ENCODE measurements at regions not wholly inside any gene's neighbourhood (a gene's known extent, or its start where the extent isn't known, plus 50 kb on each side); places are given as distances from the start of the nearest gene placed in this dataset.

DNA sequence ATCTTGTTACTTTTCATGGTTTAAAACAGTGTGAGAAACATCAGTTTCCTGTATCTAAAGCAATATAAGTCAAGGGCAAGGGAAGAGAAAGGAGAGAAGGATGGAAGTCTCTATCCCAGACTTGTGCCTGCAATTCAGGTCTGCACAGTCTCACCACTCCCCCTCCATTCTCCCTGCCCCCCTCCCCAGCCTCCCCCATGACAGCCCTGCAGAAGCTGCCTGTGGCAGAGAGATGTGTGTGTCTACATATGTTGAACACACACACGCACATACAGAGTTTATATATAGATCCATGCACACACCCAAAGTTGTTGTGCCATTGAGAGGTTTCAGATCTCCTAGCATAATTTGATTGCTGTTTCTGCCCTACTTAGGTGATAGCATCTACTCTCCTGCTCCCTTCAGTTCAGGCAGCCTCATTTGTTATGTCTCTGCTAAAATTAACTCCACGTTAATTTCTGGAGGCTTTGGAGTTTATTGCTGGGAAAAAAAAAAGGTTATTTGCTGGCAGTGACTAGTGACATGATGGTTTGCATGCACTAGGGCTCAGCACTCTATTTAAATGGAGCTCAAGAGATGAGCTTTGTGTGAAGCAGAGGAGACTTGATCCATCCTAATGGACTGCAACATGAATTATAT, 124.9 kb upstream of the SMYD2 start:
- dilution Hi-C loops (cut with MboI; ENCODE audit: extremely low pct_ligation_motif_present, low sequenced_read_pairs) = no loop called here
- Histone ChIP-seq H3K9me1 (ENCODE audit: control insufficient read depth, extremely low read depth, insufficient read depth, low read length) (no peaks in the 10 kb centered on the region), H3K4me3 (ENCODE audit: control insufficient read depth in 2 of 3, extremely low read depth in 1 of 3, insufficient read depth in 2 of 3, low read depth in 1 of 3, low read length in 3 of 3) (no peak overlapping the region), H4K20me1 (ENCODE audit: control insufficient read depth, extremely low read depth, insufficient read depth, low read length) (no peaks in the 10 kb centered on the region), H3K9me3 (ENCODE audit: control insufficient read depth, low read depth, low read length) (no peaks in the 10 kb centered on the region), H3K27ac (ENCODE audit: control insufficient read depth, insufficient read depth, low read length) (no peak overlapping the region), H3K9ac (ENCODE audit: control insufficient read depth, extremely low read depth, insufficient read depth, low read length) (no peak overlapping the region), H3K27me3 (ENCODE audit: control insufficient read depth, extremely low read depth, insufficient read depth, low read length) (no peaks in the 10 kb centered on the region), H2AFZ (ENCODE audit: control insufficient read depth, low read length) (no peak overlapping the region), H3K4me2 (ENCODE audit: control insufficient read depth, extremely low read depth, insufficient read depth, low read depth, low read length) (no peak overlapping the region), H3K4me1 (ENCODE audit: control insufficient read depth, extremely low read depth, insufficient read depth, low read length) (no peaks in the 10 kb centered on the region), H3K36me3 (ENCODE audit: control insufficient read depth in 2 of 2, extremely low read depth in 1 of 2, insufficient read depth in 2 of 2, low read length in 2 of 2) (no peaks in the 10 kb centered on the region), H3K79me2 (ENCODE audit: control insufficient read depth, insufficient read depth, low read length) (no peaks in the 10 kb centered on the region)
- no peak for TF ChIP-seq EZH2 (IDR thresholded peaks at IDR 0.05; ENCODE audit: low read length)
- TF ChIP-seq, protein P1, sequence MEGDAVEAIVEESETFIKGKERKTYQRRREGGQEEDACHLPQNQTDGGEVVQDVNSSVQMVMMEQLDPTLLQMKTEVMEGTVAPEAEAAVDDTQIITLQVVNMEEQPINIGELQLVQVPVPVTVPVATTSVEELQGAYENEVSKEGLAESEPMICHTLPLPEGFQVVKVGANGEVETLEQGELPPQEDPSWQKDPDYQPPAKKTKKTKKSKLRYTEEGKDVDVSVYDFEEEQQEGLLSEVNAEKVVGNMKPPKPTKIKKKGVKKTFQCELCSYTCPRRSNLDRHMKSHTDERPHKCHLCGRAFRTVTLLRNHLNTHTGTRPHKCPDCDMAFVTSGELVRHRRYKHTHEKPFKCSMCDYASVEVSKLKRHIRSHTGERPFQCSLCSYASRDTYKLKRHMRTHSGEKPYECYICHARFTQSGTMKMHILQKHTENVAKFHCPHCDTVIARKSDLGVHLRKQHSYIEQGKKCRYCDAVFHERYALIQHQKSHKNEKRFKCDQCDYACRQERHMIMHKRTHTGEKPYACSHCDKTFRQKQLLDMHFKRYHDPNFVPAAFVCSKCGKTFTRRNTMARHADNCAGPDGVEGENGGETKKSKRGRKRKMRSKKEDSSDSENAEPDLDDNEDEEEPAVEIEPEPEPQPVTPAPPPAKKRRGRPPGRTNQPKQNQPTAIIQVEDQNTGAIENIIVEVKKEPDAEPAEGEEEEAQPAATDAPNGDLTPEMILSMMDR (optimal IDR thresholded peaks at IDR 0.05 in 1 of 3, IDR thresholded peaks at IDR 0.05 in 1 of 3, conservative IDR thresholded peaks at IDR 0.05 in 1 of 3; ENCODE audit: extremely low read depth in 1 of 3, insufficient read depth in 2 of 3, low read length in 3 of 3) = no peak
- FAIRE-seq (no peak), DNase-seq (ENCODE audit: low read depth, low spot score) (no peak)

DNA sequence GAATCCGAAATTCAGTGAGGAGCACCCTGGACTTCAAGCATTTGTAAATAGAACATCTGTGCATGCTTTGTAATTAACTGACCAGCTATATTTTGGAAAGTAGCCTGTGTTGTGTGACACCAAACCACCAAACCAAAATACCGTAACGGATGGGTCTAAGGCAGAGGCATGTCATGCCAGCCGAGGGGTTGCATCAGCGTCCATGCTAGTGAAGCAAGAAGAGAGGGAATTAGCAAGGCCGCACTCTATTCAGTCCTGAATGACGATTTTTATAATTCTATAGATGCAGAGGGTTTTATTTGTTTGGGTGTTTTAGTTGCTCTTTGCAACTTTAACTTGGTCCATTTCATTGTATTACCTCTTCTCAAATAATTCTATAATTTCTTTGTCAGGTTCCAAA, 116.8 kb upstream of the SMYD2 start:
- Histone ChIP-seq H3K27me3 (ENCODE audit: control insufficient read depth, extremely low read depth, insufficient read depth, low read length) (no peaks in the 10 kb centered on the region), H3K27ac (ENCODE audit: control insufficient read depth, insufficient read depth, low read length) (no peak overlapping the region), H3K9me1 (ENCODE audit: control insufficient read depth, extremely low read depth, insufficient read depth, low read length) (no peaks in the 10 kb centered on the region), H4K20me1 (ENCODE audit: control insufficient read depth, extremely low read depth, insufficient read depth, low read length) (no peaks in the 10 kb centered on the region), H3K36me3 (ENCODE audit: control insufficient read depth in 2 of 2, extremely low read depth in 1 of 2, insufficient read depth in 2 of 2, low read length in 2 of 2) (no peaks in the 10 kb centered on the region), H3K4me1 (ENCODE audit: control insufficient read depth, extremely low read depth, insufficient read depth, low read length) (peaks cover 5% of the 10 kb centered on the region), H3K9ac (ENCODE audit: control insufficient read depth, extremely low read depth, insufficient read depth, low read length) (no peak overlapping the region), H2AFZ (ENCODE audit: control insufficient read depth, low read length) (no peak overlapping the region), H3K79me2 (ENCODE audit: control insufficient read depth, insufficient read depth, low read length) (no peaks in the 10 kb centered on the region), H3K4me3 (ENCODE audit: control insufficient read depth in 2 of 3, extremely low read depth in 1 of 3, insufficient read depth in 2 of 3, low read depth in 1 of 3, low read length in 3 of 3) (no peak overlapping the region), H3K4me2 (ENCODE audit: control insufficient read depth, extremely low read depth, insufficient read depth, low read depth, low read length) (no peak overlapping the region), H3K9me3 (ENCODE audit: control insufficient read depth, low read depth, low read length) (no peaks in the 10 kb centered on the region)
- no peak for DNase-seq (ENCODE audit: low read depth, low spot score)
- no peak for FAIRE-seq
- dilution Hi-C loops (cut with MboI; ENCODE audit: extremely low pct_ligation_motif_present, low sequenced_read_pairs) = no loop called here
- TF ChIP-seq, protein P1 (optimal IDR thresholded peaks at IDR 0.05 in 1 of 3, IDR thresholded peaks at IDR 0.05 in 1 of 3, conservative IDR thresholded peaks at IDR 0.05 in 1 of 3; ENCODE audit: extremely low read depth in 1 of 3, insufficient read depth in 2 of 3, low read length in 3 of 3) = no peak
- no peak for TF ChIP-seq EZH2 (IDR thresholded peaks at IDR 0.05; ENCODE audit: low read length)

All from keratinocyte (primary cell).